ENCODE measurements at regions not wholly inside any gene's neighbourhood (a gene's known extent, or its start where the extent isn't known, plus 50 kb on each side); places are given as distances from the start of the nearest gene placed in this dataset.

DNA sequence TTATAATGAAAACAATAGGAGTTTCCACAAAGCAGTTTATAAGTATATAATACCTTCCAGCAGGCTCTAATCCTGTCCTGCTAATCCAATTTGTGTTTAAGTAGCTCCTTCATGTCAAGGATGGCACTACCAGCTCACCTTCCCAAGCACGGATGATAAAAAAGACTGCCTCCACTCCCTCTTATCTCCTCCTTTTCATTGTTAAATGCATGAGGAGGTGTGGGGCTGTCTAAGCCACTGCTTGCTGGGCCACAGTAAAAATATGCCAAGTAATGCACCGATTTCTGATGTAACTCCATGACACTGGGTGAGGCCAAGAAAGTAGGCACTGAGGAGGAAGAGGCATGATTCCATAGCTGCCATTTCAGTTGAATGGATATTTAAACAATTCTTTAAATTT lies 193.1 kb downstream of the ZIC5 start:
- Histone ChIP-seq H3K36me3 (ENCODE audit: insufficient read depth, low read length) (no peaks in the 10 kb centered on the region), H3K9ac (ENCODE audit: low read depth, low read length) (no peak overlapping the region), H3K9me3 (ENCODE audit: insufficient read depth, low read length, severe bottlenecking) (no peaks in the 10 kb centered on the region), H3K27me3 (ENCODE audit: insufficient read depth, low read length, poor library complexity) (no peaks in the 10 kb centered on the region), H3K79me2 (ENCODE audit: insufficient read depth, low read length) (no peaks in the 10 kb centered on the region), H3K4me3 (ENCODE audit: low read depth in 1 of 2, low read length in 2 of 2) (no peak overlapping the region), H4K20me1 (ENCODE audit: insufficient read depth, low read length) (no peaks in the 10 kb centered on the region), H3K4me2 (ENCODE audit: insufficient read depth, low read length) (no peak overlapping the region), H3K4me1 (ENCODE audit: insufficient read depth, low read length) (no peaks in the 10 kb centered on the region), H3K27ac (ENCODE audit: low read length) (no peak overlapping the region), H2AFZ (ENCODE audit: low read depth, low read length) (no peak overlapping the region)
- DNase-seq (no peak), ATAC-seq (ENCODE audit: insufficient read depth, low read depth) (no peak)
- no peak for TF ChIP-seq EZH2 (IDR thresholded peaks at IDR 0.05; ENCODE audit: borderline replicate concordance, low read depth, low read length, severe bottlenecking)
- TF ChIP-seq, protein P1, sequence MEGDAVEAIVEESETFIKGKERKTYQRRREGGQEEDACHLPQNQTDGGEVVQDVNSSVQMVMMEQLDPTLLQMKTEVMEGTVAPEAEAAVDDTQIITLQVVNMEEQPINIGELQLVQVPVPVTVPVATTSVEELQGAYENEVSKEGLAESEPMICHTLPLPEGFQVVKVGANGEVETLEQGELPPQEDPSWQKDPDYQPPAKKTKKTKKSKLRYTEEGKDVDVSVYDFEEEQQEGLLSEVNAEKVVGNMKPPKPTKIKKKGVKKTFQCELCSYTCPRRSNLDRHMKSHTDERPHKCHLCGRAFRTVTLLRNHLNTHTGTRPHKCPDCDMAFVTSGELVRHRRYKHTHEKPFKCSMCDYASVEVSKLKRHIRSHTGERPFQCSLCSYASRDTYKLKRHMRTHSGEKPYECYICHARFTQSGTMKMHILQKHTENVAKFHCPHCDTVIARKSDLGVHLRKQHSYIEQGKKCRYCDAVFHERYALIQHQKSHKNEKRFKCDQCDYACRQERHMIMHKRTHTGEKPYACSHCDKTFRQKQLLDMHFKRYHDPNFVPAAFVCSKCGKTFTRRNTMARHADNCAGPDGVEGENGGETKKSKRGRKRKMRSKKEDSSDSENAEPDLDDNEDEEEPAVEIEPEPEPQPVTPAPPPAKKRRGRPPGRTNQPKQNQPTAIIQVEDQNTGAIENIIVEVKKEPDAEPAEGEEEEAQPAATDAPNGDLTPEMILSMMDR (IDR thresholded peaks at IDR 0.05; ENCODE audit: borderline replicate concordance, extremely low read depth, low read length, poor library complexity, severe bottlenecking), result no peak

GRCh38 chr13:99777873-99778272 lies 193.7 kb downstream of the ZIC5 start:
- Histone ChIP-seq H3K4me3 (ENCODE audit: low read depth in 1 of 2, low read length in 2 of 2) (no peak overlapping the region), H3K9ac (ENCODE audit: low read depth, low read length) (no peak overlapping the region), H2AFZ (ENCODE audit: low read depth, low read length) (no peak overlapping the region), H3K79me2 (ENCODE audit: insufficient read depth, low read length) (no peaks in the 10 kb centered on the region), H3K9me3 (ENCODE audit: insufficient read depth, low read length, severe bottlenecking) (no peaks in the 10 kb centered on the region), H3K27ac (ENCODE audit: low read length) (no peak overlapping the region), H3K36me3 (ENCODE audit: insufficient read depth, low read length) (0 out of 2 replicates have a peak, but pooled peaks cover 3% of the 10 kb centered on the region), H3K4me2 (ENCODE audit: insufficient read depth, low read length) (no peak overlapping the region), H4K20me1 (ENCODE audit: insufficient read depth, low read length) (no peaks in the 10 kb centered on the region), H3K27me3 (ENCODE audit: insufficient read depth, low read length, poor library complexity) (no peaks in the 10 kb centered on the region), H3K4me1 (ENCODE audit: insufficient read depth, low read length) (no peaks in the 10 kb centered on the region)
- no peak for DNase-seq
- no peak for ATAC-seq (ENCODE audit: insufficient read depth, low read depth)
- TF ChIP-seq, protein P1 (IDR thresholded peaks at IDR 0.05; ENCODE audit: borderline replicate concordance, extremely low read depth, low read length, poor library complexity, severe bottlenecking), result no peak
- TF ChIP-seq EZH2 (IDR thresholded peaks at IDR 0.05; ENCODE audit: borderline replicate concordance, low read depth, low read length, severe bottlenecking), result no peak

GRCh38 chr13:99774644-99775043 lies 196.9 kb downstream of the ZIC5 start:
- H3K27ac ChIP-seq (ENCODE audit: low read length), result no peak overlapping the region
- DNase-seq (no peak), ATAC-seq (ENCODE audit: insufficient read depth, low read depth) (no peak)
- no peaks in the 10 kb centered on the region for H3K79me2 ChIP-seq (ENCODE audit: insufficient read depth, low read length)
- H3K4me3 ChIP-seq (ENCODE audit: low read depth in 1 of 2, low read length in 2 of 2), result no peak overlapping the region
- no peaks in the 10 kb centered on the region for H3K4me1 ChIP-seq (ENCODE audit: insufficient read depth, low read length)
- no peak overlapping the region for H3K9ac ChIP-seq (ENCODE audit: low read depth, low read length)
- no peaks in the 10 kb centered on the region for H3K27me3 ChIP-seq (ENCODE audit: insufficient read depth, low read length, poor library complexity)
- no peaks in the 10 kb centered on the region for H3K9me3 ChIP-seq (ENCODE audit: insufficient read depth, low read length, severe bottlenecking)
- no peaks in the 10 kb centered on the region for H4K20me1 ChIP-seq (ENCODE audit: insufficient read depth, low read length)
- H3K36me3 ChIP-seq (ENCODE audit: insufficient read depth, low read length), result 0 out of 2 replicates have a peak, but pooled peaks cover 3% of the 10 kb centered on the region
- H2AFZ ChIP-seq (ENCODE audit: low read depth, low read length), result no peak overlapping the region
- no peak overlapping the region for H3K4me2 ChIP-seq (ENCODE audit: insufficient read depth, low read length)
- no peak for TF ChIP-seq EZH2 (IDR thresholded peaks at IDR 0.05; ENCODE audit: borderline replicate concordance, low read depth, low read length, severe bottlenecking)
- TF ChIP-seq, protein P1 (IDR thresholded peaks at IDR 0.05; ENCODE audit: borderline replicate concordance, extremely low read depth, low read length, poor library complexity, severe bottlenecking), result no peak

DNA sequence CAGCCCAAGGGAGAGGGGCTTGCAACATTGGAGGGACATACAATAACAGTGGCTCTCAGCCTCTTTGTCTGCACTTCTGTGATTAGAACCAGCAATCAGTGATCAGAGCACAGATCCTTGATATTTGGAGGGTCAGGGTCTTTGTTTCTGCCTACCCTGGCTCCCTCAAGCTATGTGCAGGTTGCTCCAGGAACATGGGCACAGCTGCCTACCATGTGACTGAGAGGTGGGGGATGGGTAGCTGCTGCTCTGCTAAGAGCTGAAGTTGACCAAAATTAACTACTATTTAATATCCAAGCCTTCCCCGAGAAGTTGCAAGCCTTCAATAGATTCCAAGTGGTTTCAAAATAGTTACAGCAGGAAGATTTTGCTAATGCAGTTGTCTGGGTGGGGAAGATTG lies 202.6 kb downstream of the ZIC5 start:
- no peak for ATAC-seq (ENCODE audit: insufficient read depth, low read depth)
- TF ChIP-seq, protein P1 (IDR thresholded peaks at IDR 0.05; ENCODE audit: borderline replicate concordance, extremely low read depth, low read length, poor library complexity, severe bottlenecking), result no peak
- no peak for TF ChIP-seq EZH2 (IDR thresholded peaks at IDR 0.05; ENCODE audit: borderline replicate concordance, low read depth, low read length, severe bottlenecking)

More for the DNA sequence above, 202.6 kb downstream of the ZIC5 start:
- Histone ChIP-seq H3K9me3 (ENCODE audit: insufficient read depth, low read length, severe bottlenecking) (peaks cover 24% of the 10 kb centered on the region), H3K4me3 (ENCODE audit: low read depth in 1 of 2, low read length in 2 of 2) (no peak overlapping the region), H3K79me2 (ENCODE audit: insufficient read depth, low read length) (no peaks in the 10 kb centered on the region), H3K36me3 (ENCODE audit: insufficient read depth, low read length) (0 out of 2 replicates have a peak, but pooled peaks cover 3% of the 10 kb centered on the region), H3K9ac (ENCODE audit: low read depth, low read length) (no peak overlapping the region), H2AFZ (ENCODE audit: low read depth, low read length) (no peak overlapping the region), H3K27me3 (ENCODE audit: insufficient read depth, low read length, poor library complexity) (no peaks in the 10 kb centered on the region), H4K20me1 (ENCODE audit: insufficient read depth, low read length) (no peaks in the 10 kb centered on the region), H3K4me1 (ENCODE audit: insufficient read depth, low read length) (no peaks in the 10 kb centered on the region), H3K27ac (ENCODE audit: low read length) (no peak overlapping the region), H3K4me2 (ENCODE audit: insufficient read depth, low read length) (no peak overlapping the region)
- DNase-seq, result no peak
